ENCODE measurements at regions not wholly inside any gene's neighbourhood (a gene's known extent, or its start where the extent isn't known, plus 50 kb on each side); places are given as distances from the start of the nearest gene placed in this dataset.
"Not testable (repeated sequence)": the region's sequence is repeated elsewhere in the genome, so short reads cannot be mapped to it uniquely, and the experiment has no call there.

GRCh38 chr12:67103521-67103920 is 165.6 kb upstream of the CAND1 start:
- no peak for TF ChIP-seq CTCF (IDR thresholded peaks at IDR 0.05; ENCODE audit: low read depth, low read length)
- no peak for DNase-seq (ENCODE audit: extremely low read depth, low read depth)

GRCh38 chr12:67107235-67107634 is 161.9 kb upstream of the CAND1 start:
- no peak for DNase-seq (ENCODE audit: extremely low read depth, low read depth)
- no peak for TF ChIP-seq CTCF (IDR thresholded peaks at IDR 0.05; ENCODE audit: low read depth, low read length)

- DNase-seq (ENCODE audit: extremely low read depth, low read depth): no peak
- TF ChIP-seq CTCF (IDR thresholded peaks at IDR 0.05; ENCODE audit: low read depth, low read length): no peak
Measured at GRCh38 chr12:67107751-67108269, 161.3 kb upstream of the CAND1 start.

GRCh38 chr12:67110345-67110744 is 158.8 kb upstream of the CAND1 start:
- DNase-seq (ENCODE audit: extremely low read depth, low read depth): not testable (repeated sequence)

- no peak for DNase-seq (ENCODE audit: extremely low read depth, low read depth)
- TF ChIP-seq CTCF (IDR thresholded peaks at IDR 0.05; ENCODE audit: low read depth, low read length): no peak
Measured at GRCh38 chr12:67111182-67111581, 158.0 kb upstream of the CAND1 start.

- DNase-seq (ENCODE audit: extremely low read depth, low read depth): no peak
- TF ChIP-seq CTCF (IDR thresholded peaks at IDR 0.05; ENCODE audit: low read depth, low read length): no peak
Measured at GRCh38 chr12:67112586-67112985, 156.6 kb upstream of the CAND1 start.

- no peak for TF ChIP-seq CTCF (IDR thresholded peaks at IDR 0.05; ENCODE audit: low read depth, low read length)
- no peak for DNase-seq (ENCODE audit: extremely low read depth, low read depth)
Measured at GRCh38 chr12:67116134-67116533, 153.0 kb upstream of the CAND1 start.

GRCh38 chr12:67122584-67122983 is 146.6 kb upstream of the CAND1 start:
- no peak for TF ChIP-seq CTCF (IDR thresholded peaks at IDR 0.05; ENCODE audit: low read depth, low read length)
- DNase-seq (ENCODE audit: extremely low read depth, low read depth): no peak
